A673 (cell line): ENCODE measurements at regions not wholly inside any gene's neighbourhood (a gene's known extent, or its start where the extent isn't known, plus 50 kb on each side); places are given as distances from the start of the nearest gene placed in this dataset.

ENCODE experiments used
- BruUV-seq: library from RNA; stranded (reverse); fragments of 400-500 nt; replicated peaks from 2 replicates; lab custom pipeline; 2021; lab: Mats Ljungman, UMichigan
- CTCF ChIA-PET: fragments of 300-600 bp; sonication (Branson Sonifier 250); formaldehyde crosslinking; loops from one replicate; lab custom pipeline; 2022; ENCODE audit warnings: antibody characterized with exemption; lab: Charles Lee
- POLR2A ChIA-PET: fragments of 300-600 bp; sonication (Branson Sonifier 250); formaldehyde crosslinking; loops from one replicate; lab custom pipeline; 2022; ENCODE audit warnings: antibody characterized with exemption; ENCODE audit not compliant: low non-redundant PET; lab: Charles Lee
- DNase-seq: peaks from one replicate; pipeline ENCODE4 v3.0.0-alpha.2; 2015; ENCODE audit warnings: low spot score
- H3K27ac ChIP-seq: fragments of 200-600 bp; sonication (generic); 2 replicates; pipeline ENCODE4 v1.5.1; 2016; ENCODE audit warnings: mixed run types, low read depth, mild to moderate bottlenecking, mixed read lengths, antibody characterized with exemption, low read length; ENCODE audit not compliant: poor library complexity, severe bottlenecking
- H3K27me3 ChIP-seq: fragments of 200-600 bp; sonication (generic); replicated peaks from 2 replicates; pipeline ENCODE4 v1.6.1; 2017; ENCODE audit warnings: mixed run types, low read depth, mild to moderate bottlenecking, mixed read lengths, antibody characterized with exemption, low read length; ENCODE audit not compliant: insufficient read depth, poor library complexity
- H3K36me3 ChIP-seq: fragments of 200-600 bp; sonication (generic); 2 replicates; pipeline ENCODE4 v1.6.1; 2016; ENCODE audit warnings: mixed run types, mild to moderate bottlenecking, mixed read lengths, antibody characterized with exemption, low read length; ENCODE audit not compliant: insufficient read depth, poor library complexity, severe bottlenecking
- H3K4me1 ChIP-seq: fragments of 200-600 bp; sonication (generic); 2 replicates; pipeline ENCODE4 v1.6.1; 2017; ENCODE audit warnings: mixed run types, mild to moderate bottlenecking, mixed read lengths, antibody characterized with exemption, low read length; ENCODE audit not compliant: insufficient read depth, poor library complexity, severe bottlenecking
- H3K4me3 ChIP-seq: fragments of 200-600 bp; sonication (generic); 2 replicates; pipeline ENCODE4 v1.5.1; 2016; ENCODE audit warnings: low read depth, mixed run types, mild to moderate bottlenecking, mixed read lengths, low read length; ENCODE audit not compliant: poor library complexity, severe bottlenecking
- H3K9me3 ChIP-seq: fragments of 200-600 bp; sonication (generic); 2 replicates; pipeline ENCODE4 v1.6.1; 2016; ENCODE audit warnings: mixed run types, low read depth, mild to moderate bottlenecking, mixed read lengths, antibody characterized with exemption, low read length; ENCODE audit not compliant: poor library complexity, severe bottlenecking
- EZH2 ChIP-seq: fragments of 200-600 bp; sonication (generic); IDR thresholded peaks from 2 replicates; pipeline ENCODE4 v1.6.1; 2017; ENCODE audit warnings: borderline replicate concordance, low read depth, mild to moderate bottlenecking, mixed read lengths, antibody characterized with exemption, low read length; ENCODE audit not compliant: poor library complexity, severe bottlenecking
- intact Hi-C: fragments of 100-400 bp; cut with micrococcal nuclease; formaldehyde crosslinking; loops from one replicate; pipeline ENCODE4 v1.10.0; 2022; ENCODE audit not compliant: unreplicated experiment
- TF ChIP-seq, protein P1 (sequence below): fragments of 300-800, 200-600 bp; sonication (generic); conservative IDR thresholded peaks from 2 replicates; pipeline ENCODE4 v1.5.1; 2017; ENCODE audit warnings: low read depth, mild to moderate bottlenecking, antibody characterized with exemption, low read length, moderate library complexity, mixed read lengths

DNA sequence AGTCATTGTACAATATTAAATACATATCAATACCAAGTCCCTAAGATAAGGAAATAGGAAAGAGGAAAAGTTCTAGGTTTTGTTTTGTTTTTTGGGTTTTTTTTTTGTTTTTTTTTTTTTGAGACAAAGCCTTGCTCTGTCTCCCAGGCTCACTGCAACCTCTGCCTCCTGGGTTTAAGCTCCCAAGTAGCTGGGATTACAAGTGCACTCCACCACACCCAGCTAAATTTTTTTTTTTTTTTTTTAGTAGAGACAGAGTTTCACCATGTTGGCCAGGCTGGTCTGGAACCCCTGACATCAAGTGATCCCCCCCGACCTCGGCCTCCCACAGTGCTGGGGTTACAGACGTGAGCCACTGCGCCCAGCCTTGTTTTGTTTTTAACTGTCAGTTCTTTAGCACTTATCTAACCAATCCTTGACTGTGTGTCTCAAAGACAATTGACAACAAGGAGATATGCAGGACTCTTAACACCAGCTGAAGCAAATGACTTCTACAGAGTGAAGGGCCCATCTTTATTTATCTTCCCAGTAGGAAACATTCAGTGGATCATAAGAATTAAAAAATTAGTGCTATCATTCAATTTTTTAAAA, 100.0 kb upstream of the RAP2B start:
- Histone ChIP-seq H3K27me3 (no peaks in the 10 kb centered on the region), H3K4me3 (no peak overlapping the region), H3K4me1 (peaks cover 4% of the 10 kb centered on the region), H3K9me3 (no peaks in the 10 kb centered on the region), H3K27ac (no peak overlapping the region), H3K36me3 (no peaks in the 10 kb centered on the region)
- no peak for DNase-seq
- no TSS peak for BruUV-seq
- intact Hi-C loops = no loop called here
- TF ChIP-seq, protein P1, sequence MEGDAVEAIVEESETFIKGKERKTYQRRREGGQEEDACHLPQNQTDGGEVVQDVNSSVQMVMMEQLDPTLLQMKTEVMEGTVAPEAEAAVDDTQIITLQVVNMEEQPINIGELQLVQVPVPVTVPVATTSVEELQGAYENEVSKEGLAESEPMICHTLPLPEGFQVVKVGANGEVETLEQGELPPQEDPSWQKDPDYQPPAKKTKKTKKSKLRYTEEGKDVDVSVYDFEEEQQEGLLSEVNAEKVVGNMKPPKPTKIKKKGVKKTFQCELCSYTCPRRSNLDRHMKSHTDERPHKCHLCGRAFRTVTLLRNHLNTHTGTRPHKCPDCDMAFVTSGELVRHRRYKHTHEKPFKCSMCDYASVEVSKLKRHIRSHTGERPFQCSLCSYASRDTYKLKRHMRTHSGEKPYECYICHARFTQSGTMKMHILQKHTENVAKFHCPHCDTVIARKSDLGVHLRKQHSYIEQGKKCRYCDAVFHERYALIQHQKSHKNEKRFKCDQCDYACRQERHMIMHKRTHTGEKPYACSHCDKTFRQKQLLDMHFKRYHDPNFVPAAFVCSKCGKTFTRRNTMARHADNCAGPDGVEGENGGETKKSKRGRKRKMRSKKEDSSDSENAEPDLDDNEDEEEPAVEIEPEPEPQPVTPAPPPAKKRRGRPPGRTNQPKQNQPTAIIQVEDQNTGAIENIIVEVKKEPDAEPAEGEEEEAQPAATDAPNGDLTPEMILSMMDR = no peak
- ChIA-PET CTCF (no interaction called here), POLR2A (no interaction called here)

DNA sequence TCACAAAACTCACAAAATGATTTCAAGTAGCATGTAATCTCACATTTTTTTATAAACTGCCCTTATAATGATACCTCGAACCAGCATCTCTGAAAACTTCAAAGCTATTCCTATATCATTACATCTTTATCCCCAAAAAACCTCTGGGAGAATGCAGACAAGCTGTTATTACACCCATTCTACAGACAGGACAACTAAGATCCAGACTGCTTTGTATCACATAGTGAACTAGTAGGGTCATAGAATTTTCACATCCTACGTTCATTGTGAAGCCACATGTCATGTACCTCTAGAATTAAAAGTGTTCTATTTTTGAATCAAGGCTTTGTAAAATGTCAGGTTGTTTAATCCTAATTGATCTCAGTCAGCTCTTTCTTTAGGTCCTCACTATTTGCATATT, 98.7 kb upstream of the RAP2B start:
- intact Hi-C loops = no loop called here
- CTCF ChIA-PET = interaction anchor here (0.6 kb wide), 1 partner anchor 49 kb away, joined by 3 read pairs; no protein-coding TSS in a partner anchor
- H3K4me1 ChIP-seq = peaks cover 4% of the 10 kb centered on the region

DNA sequence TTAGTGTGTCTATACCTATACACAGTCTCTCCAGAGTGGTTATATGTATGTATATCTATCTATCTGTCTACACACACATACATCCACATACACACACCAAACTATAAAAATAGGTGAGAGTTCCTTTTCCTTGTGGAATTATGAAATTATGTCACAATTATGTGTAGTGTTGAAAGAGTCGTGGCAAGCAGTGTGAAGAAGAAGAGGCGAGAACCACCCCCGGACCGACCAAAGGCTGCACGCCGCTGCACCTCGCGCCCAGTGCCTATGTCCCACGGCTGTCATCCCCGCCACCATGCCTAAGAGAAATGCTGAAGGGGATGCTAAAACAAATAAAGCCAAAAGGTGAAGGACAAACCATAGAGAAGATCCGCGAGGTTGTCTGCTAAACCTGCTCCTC, 95.0 kb upstream of the RAP2B start:
- CTCF ChIA-PET = no interaction called here
- DNase-seq = no peak
- Histone ChIP-seq H3K36me3 (no peaks in the 10 kb centered on the region), H3K4me1 (peaks cover 5% of the 10 kb centered on the region), H3K4me3 (no peak overlapping the region), H3K27ac (no peak overlapping the region), H3K9me3 (no peaks in the 10 kb centered on the region), H3K27me3 (no peaks in the 10 kb centered on the region)
- intact Hi-C loops = no loop called here
- POLR2A ChIA-PET = no interaction called here
- no peak for TF ChIP-seq EZH2
- TF ChIP-seq, protein P1 = no peak
- no TSS peak for BruUV-seq

More for the DNA sequence above, 98.7 kb upstream of the RAP2B start:
- Histone ChIP-seq H3K36me3 (no peaks in the 10 kb centered on the region), H3K9me3 (no peaks in the 10 kb centered on the region), H3K4me3 (no peak overlapping the region), H3K27ac (no peak overlapping the region), H3K27me3 (no peaks in the 10 kb centered on the region)
- TF ChIP-seq, protein P1 = no peak
- TF ChIP-seq EZH2 = no peak
- DNase-seq = no peak
- BruUV-seq = no TSS peak
- POLR2A ChIA-PET = no interaction called here
